ENCODE measurements at regions not wholly inside any gene's neighbourhood (a gene's known extent, or its start where the extent isn't known, plus 50 kb on each side); places are given as distances from the start of the nearest gene placed in this dataset.

GRCh38 chr1:105736349-105736748, 1320.1 kb upstream of the PRMT6 start:
- no peak for TF ChIP-seq CTCF (IDR thresholded peaks at IDR 0.05; ENCODE audit: borderline replicate concordance, extremely low read depth, low read length, poor library complexity, severe bottlenecking)
- TF ChIP-seq EZH2 (IDR thresholded peaks at IDR 0.05; ENCODE audit: borderline replicate concordance, low read depth, low read length, severe bottlenecking) = no peak
